ENCODE measurements at regions not wholly inside any gene's neighbourhood (a gene's known extent, or its start where the extent isn't known, plus 50 kb on each side); places are given as distances from the start of the nearest gene placed in this dataset.
"Not testable (repeated sequence)": the region's sequence is repeated elsewhere in the genome, so short reads cannot be mapped to it uniquely, and the experiment has no call there.

- no peak for DNase-seq (ENCODE audit: low read depth in 2 of 2)
These were observed 455.9 kb downstream of the PLPP3 start for GRCh38 chr1:56123421-56123820.

GRCh38 chr1:56120021-56120420, 459.3 kb downstream of the PLPP3 start:
- no peak for DNase-seq (ENCODE audit: low read depth in 2 of 2)

- not testable (repeated sequence) for DNase-seq (ENCODE audit: low read depth in 2 of 2)
These were observed 460.7 kb downstream of the PLPP3 start for GRCh38 chr1:56118676-56119075.

GRCh38 chr1:56115701-56116100, 463.7 kb downstream of the PLPP3 start:
- no peak for DNase-seq (ENCODE audit: low read depth in 2 of 2)

- DNase-seq (ENCODE audit: low read depth in 2 of 2), result no peak
These were observed 465.7 kb downstream of the PLPP3 start for GRCh38 chr1:56113679-56114078.

- DNase-seq (ENCODE audit: low read depth in 2 of 2), result no peak
These were observed 472.1 kb downstream of the PLPP3 start for GRCh38 chr1:56107275-56107638.

- DNase-seq (ENCODE audit: low read depth in 2 of 2), result no peak
These were observed 472.7 kb downstream of the PLPP3 start for GRCh38 chr1:56106531-56107274.

GRCh38 chr1:56105397-56105796, 474.0 kb downstream of the PLPP3 start:
- no peak for DNase-seq (ENCODE audit: low read depth in 2 of 2)

- DNase-seq (ENCODE audit: low read depth in 2 of 2), result no peak
These were observed 479.5 kb downstream of the PLPP3 start for GRCh38 chr1:56099766-56100265.

GRCh38 chr1:56098946-56099345, 480.4 kb downstream of the PLPP3 start:
- no peak for DNase-seq (ENCODE audit: low read depth in 2 of 2)

- no peak for DNase-seq (ENCODE audit: low read depth in 2 of 2)
These were observed 481.6 kb downstream of the PLPP3 start for GRCh38 chr1:56097713-56098112.

- DNase-seq (ENCODE audit: low read depth in 2 of 2), result no peak
These were observed 483.4 kb downstream of the PLPP3 start for GRCh38 chr1:56095696-56096665.

- DNase-seq (ENCODE audit: low read depth in 2 of 2), result no peak
These were observed 485.2 kb downstream of the PLPP3 start for GRCh38 chr1:56094168-56094567.

- DNase-seq (ENCODE audit: low read depth in 2 of 2), result no peak
These were observed 486.4 kb downstream of the PLPP3 start for GRCh38 chr1:56092684-56093570.

- DNase-seq (ENCODE audit: low read depth in 2 of 2), result not testable (repeated sequence)
These were observed 489.5 kb downstream of the PLPP3 start for GRCh38 chr1:56089826-56090225.

- no peak for DNase-seq (ENCODE audit: low read depth in 2 of 2)
These were observed 495.1 kb downstream of the PLPP3 start for GRCh38 chr1:56084246-56084645.

- DNase-seq (ENCODE audit: low read depth in 2 of 2), result no peak
These were observed 497.6 kb downstream of the PLPP3 start for GRCh38 chr1:56081736-56082135.

- DNase-seq (ENCODE audit: low read depth in 2 of 2), result no peak
These were observed 498.2 kb downstream of the PLPP3 start for GRCh38 chr1:56081173-56081572.

- no peak for DNase-seq (ENCODE audit: low read depth in 2 of 2)
These were observed 499.2 kb downstream of the PLPP3 start for GRCh38 chr1:56080123-56080522.

GRCh38 chr1:56079391-56079790, 500.0 kb downstream of the PLPP3 start:
- no peak for DNase-seq (ENCODE audit: low read depth in 2 of 2)

- no peak for DNase-seq (ENCODE audit: low read depth in 2 of 2)
These were observed 502.2 kb downstream of the PLPP3 start for GRCh38 chr1:56077206-56077605.
